Epithelial cell of prostate (primary cell): ENCODE measurements at regions not wholly inside any gene's neighbourhood (a gene's known extent, or its start where the extent isn't known, plus 50 kb on each side); places are given as distances from the start of the nearest gene placed in this dataset.
A peak's percentile ranks its signal among the peaks of the same experiment; 100 is the strongest.

Experiments
- DNase-seq: peaks from one replicate; pipeline ENCODE4 v3.0.0-alpha.2; 2011; ENCODE audit warnings: low read depth, low spot score
- H3K27ac ChIP-seq: fragments of 450-650 bp; 2 replicates; pipeline ENCODE4 v1.5.1; 2017; ENCODE audit warnings: mild to moderate bottlenecking

- DNase-seq = no peak
- no peak overlapping the region for H3K27ac ChIP-seq
Measured at GRCh38 chr12:45622210-45622937, 107.1 kb upstream of the ARID2 start.

GRCh38 chr12:45623221-45623620, 106.3 kb upstream of the ARID2 start:
- no peak overlapping the region for H3K27ac ChIP-seq
- DNase-seq = no peak

GRCh38 chr12:45623940-45624339, 105.6 kb upstream of the ARID2 start:
- H3K27ac ChIP-seq = no peak overlapping the region
- no peak for DNase-seq

GRCh38 chr12:45626965-45627364, 102.5 kb upstream of the ARID2 start:
- DNase-seq = no peak
- no peak overlapping the region for H3K27ac ChIP-seq

GRCh38 chr12:45627407-45628069, 102.0 kb upstream of the ARID2 start:
- no peak for DNase-seq
- H3K27ac ChIP-seq = no peak overlapping the region

GRCh38 chr12:45629292-45629691, 100.2 kb upstream of the ARID2 start:
- DNase-seq = no peak
- H3K27ac ChIP-seq = no peak overlapping the region

GRCh38 chr12:45633733-45634132, 95.8 kb upstream of the ARID2 start:
- H3K27ac ChIP-seq = no peak overlapping the region
- no peak for DNase-seq

GRCh38 chr12:45634273-45634917, 95.1 kb upstream of the ARID2 start:
- H3K27ac ChIP-seq = no peak overlapping the region
- no peak for DNase-seq

GRCh38 chr12:45637242-45637641, 92.3 kb upstream of the ARID2 start:
- DNase-seq = no peak
- H3K27ac ChIP-seq = peak overlapping the region; percentile 41

GRCh38 chr12:45637706-45638105, 91.8 kb upstream of the ARID2 start:
- H3K27ac ChIP-seq = peak overlapping the region; percentile 41
- DNase-seq = peak; percentile 81

- peak overlapping the region; percentile 41 for H3K27ac ChIP-seq
- no peak for DNase-seq
Measured at GRCh38 chr12:45638386-45638785, 91.1 kb upstream of the ARID2 start.

GRCh38 chr12:45644541-45644940, 85.0 kb upstream of the ARID2 start:
- H3K27ac ChIP-seq = peak overlapping the region; percentile 35
- DNase-seq = peak; percentile 49

GRCh38 chr12:45646851-45647581, 82.5 kb upstream of the ARID2 start:
- DNase-seq = no peak
- H3K27ac ChIP-seq = no peak overlapping the region

- no peak for DNase-seq
- H3K27ac ChIP-seq = no peak overlapping the region
Measured at GRCh38 chr12:45648070-45648469, 81.4 kb upstream of the ARID2 start.

- no peak for DNase-seq
- H3K27ac ChIP-seq = no peak overlapping the region
Measured at GRCh38 chr12:45651029-45651428, 78.5 kb upstream of the ARID2 start.

GRCh38 chr12:45654002-45654665, 75.4 kb upstream of the ARID2 start:
- H3K27ac ChIP-seq = no peak overlapping the region

GRCh38 chr12:45655186-45655585, 74.3 kb upstream of the ARID2 start:
- DNase-seq = peak; percentile 10

More at GRCh38 chr12:45654002-45654665, 75.4 kb upstream of the ARID2 start:
- no peak for DNase-seq

GRCh38 chr12:45655743-45656142, 73.8 kb upstream of the ARID2 start:
- DNase-seq = no peak
- no peak overlapping the region for H3K27ac ChIP-seq

More at GRCh38 chr12:45655186-45655585, 74.3 kb upstream of the ARID2 start:
- no peak overlapping the region for H3K27ac ChIP-seq

GRCh38 chr12:45658020-45658419, 71.5 kb upstream of the ARID2 start:
- no peak overlapping the region for H3K27ac ChIP-seq
- DNase-seq = no peak

GRCh38 chr12:45660330-45660729, 69.2 kb upstream of the ARID2 start:
- DNase-seq = no peak
- H3K27ac ChIP-seq = no peak overlapping the region
